ENCODE measurements at regions not wholly inside any gene's neighbourhood (a gene's known extent, or its start where the extent isn't known, plus 50 kb on each side); places are given as distances from the start of the nearest gene placed in this dataset.
"Not testable (repeated sequence)": the region's sequence is repeated elsewhere in the genome, so short reads cannot be mapped to it uniquely, and the experiment has no call there.

DNA sequence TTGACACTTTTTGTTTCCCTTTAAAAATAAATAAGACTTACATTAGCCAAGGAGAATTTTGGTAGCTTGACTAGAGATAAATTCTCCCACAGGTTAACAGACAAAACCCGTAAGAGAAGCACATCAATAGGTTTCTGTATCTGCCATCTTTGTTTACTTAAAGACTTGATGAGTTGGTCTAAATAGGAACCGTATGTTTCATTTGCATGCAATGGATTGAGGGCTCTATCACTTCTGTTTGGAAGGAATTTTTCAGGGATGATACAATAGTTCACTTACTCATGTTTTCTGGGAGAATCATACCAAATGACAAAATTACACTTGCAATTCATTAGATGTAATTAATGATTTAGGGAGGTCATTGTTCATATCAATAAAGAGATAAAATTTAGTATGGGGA lies 631.5 kb upstream of the NR2F2 start:
- peaks cover 1% of the 10 kb centered on the region for H3K9me3 ChIP-seq (ENCODE audit: control insufficient read depth, low read depth, low read length)

DNA sequence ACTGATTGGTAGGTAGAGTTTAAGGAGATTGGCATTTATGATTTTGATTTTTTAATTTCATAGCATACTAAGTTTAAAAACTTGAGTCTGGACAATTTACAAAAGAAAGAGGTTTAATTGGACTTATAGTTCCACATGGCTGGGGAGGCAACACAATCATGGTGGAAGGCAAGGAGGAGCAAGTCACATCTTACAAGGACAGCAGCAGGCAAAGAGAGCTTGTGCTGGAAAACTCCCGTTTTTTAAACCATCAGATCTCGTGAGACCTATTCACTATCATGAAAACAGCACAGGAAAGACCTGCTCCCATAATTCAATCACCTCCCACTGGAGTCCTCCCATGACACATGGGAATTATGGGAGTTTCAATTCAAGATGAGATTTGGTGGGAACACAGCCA lies 630.9 kb upstream of the NR2F2 start:
- no peak for DNase-seq (ENCODE audit: low read depth, low spot score)
- no peak for FAIRE-seq
- dilution Hi-C loops (cut with MboI; ENCODE audit: extremely low pct_ligation_motif_present, low sequenced_read_pairs), result no loop called here

More for the DNA sequence above, 631.5 kb upstream of the NR2F2 start:
- no peaks in the 10 kb centered on the region for H3K4me1 ChIP-seq (ENCODE audit: control insufficient read depth, extremely low read depth, insufficient read depth, low read length)
- H3K27me3 ChIP-seq (ENCODE audit: control insufficient read depth, extremely low read depth, insufficient read depth, low read length), result no peaks in the 10 kb centered on the region
- no peak overlapping the region for H3K4me3 ChIP-seq (ENCODE audit: control insufficient read depth in 2 of 3, extremely low read depth in 1 of 3, insufficient read depth in 2 of 3, low read depth in 1 of 3, low read length in 3 of 3)
- no peak overlapping the region for H3K9ac ChIP-seq (ENCODE audit: control insufficient read depth, extremely low read depth, insufficient read depth, low read length)
- no peak overlapping the region for H2AFZ ChIP-seq (ENCODE audit: control insufficient read depth, low read length)
- H3K27ac ChIP-seq (ENCODE audit: control insufficient read depth, insufficient read depth, low read length), result no peak overlapping the region
- H4K20me1 ChIP-seq (ENCODE audit: control insufficient read depth, extremely low read depth, insufficient read depth, low read length), result no peaks in the 10 kb centered on the region
- no peak for FAIRE-seq
- no peaks in the 10 kb centered on the region for H3K36me3 ChIP-seq (ENCODE audit: control insufficient read depth in 2 of 2, extremely low read depth in 1 of 2, insufficient read depth in 2 of 2, low read length in 2 of 2)
- dilution Hi-C loops (cut with MboI; ENCODE audit: extremely low pct_ligation_motif_present, low sequenced_read_pairs), result no loop called here
- H3K4me2 ChIP-seq (ENCODE audit: control insufficient read depth, extremely low read depth, insufficient read depth, low read depth, low read length), result no peak overlapping the region
- no peaks in the 10 kb centered on the region for H3K79me2 ChIP-seq (ENCODE audit: control insufficient read depth, insufficient read depth, low read length)
- TF ChIP-seq EZH2 (IDR thresholded peaks at IDR 0.05; ENCODE audit: low read length), result no peak
- TF ChIP-seq, protein P1, sequence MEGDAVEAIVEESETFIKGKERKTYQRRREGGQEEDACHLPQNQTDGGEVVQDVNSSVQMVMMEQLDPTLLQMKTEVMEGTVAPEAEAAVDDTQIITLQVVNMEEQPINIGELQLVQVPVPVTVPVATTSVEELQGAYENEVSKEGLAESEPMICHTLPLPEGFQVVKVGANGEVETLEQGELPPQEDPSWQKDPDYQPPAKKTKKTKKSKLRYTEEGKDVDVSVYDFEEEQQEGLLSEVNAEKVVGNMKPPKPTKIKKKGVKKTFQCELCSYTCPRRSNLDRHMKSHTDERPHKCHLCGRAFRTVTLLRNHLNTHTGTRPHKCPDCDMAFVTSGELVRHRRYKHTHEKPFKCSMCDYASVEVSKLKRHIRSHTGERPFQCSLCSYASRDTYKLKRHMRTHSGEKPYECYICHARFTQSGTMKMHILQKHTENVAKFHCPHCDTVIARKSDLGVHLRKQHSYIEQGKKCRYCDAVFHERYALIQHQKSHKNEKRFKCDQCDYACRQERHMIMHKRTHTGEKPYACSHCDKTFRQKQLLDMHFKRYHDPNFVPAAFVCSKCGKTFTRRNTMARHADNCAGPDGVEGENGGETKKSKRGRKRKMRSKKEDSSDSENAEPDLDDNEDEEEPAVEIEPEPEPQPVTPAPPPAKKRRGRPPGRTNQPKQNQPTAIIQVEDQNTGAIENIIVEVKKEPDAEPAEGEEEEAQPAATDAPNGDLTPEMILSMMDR (optimal IDR thresholded peaks at IDR 0.05 in 1 of 3, IDR thresholded peaks at IDR 0.05 in 1 of 3, conservative IDR thresholded peaks at IDR 0.05 in 1 of 3; ENCODE audit: extremely low read depth in 1 of 3, insufficient read depth in 2 of 3, low read length in 3 of 3), result no peak
- DNase-seq (ENCODE audit: low read depth, low spot score), result no peak
- H3K9me1 ChIP-seq (ENCODE audit: control insufficient read depth, extremely low read depth, insufficient read depth, low read length), result no peaks in the 10 kb centered on the region

DNA sequence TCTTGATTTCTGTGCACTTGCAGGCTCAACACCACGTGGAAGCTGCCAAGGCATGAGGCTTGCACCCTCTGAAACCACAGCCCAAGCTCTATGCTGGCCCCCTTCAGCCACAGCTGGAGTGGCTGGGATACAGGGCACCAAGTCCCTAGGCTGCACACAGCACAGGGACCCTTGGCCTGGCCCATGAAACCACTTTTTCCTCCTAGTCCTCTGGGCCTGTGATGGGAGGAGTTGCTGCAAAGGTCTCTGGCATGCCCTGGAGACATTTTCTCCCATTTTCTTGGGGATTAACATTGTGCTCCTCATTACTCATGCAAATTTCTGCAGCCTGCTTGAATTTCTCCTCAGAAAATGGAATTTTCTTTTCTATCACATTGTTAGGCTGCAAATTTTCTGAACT lies 629.8 kb upstream of the NR2F2 start:
- H3K27me3 ChIP-seq (ENCODE audit: control insufficient read depth, extremely low read depth, insufficient read depth, low read length); H3K9me3 ChIP-seq (ENCODE audit: control insufficient read depth, low read depth, low read length); dilution Hi-C loops (cut with MboI; ENCODE audit: extremely low pct_ligation_motif_present, low sequenced_read_pairs); H3K27ac ChIP-seq (ENCODE audit: control insufficient read depth, insufficient read depth, low read length); DNase-seq (ENCODE audit: low read depth, low spot score); H2AFZ ChIP-seq (ENCODE audit: control insufficient read depth, low read length); H3K9ac ChIP-seq (ENCODE audit: control insufficient read depth, extremely low read depth, insufficient read depth, low read length); H4K20me1 ChIP-seq (ENCODE audit: control insufficient read depth, extremely low read depth, insufficient read depth, low read length); H3K9me1 ChIP-seq (ENCODE audit: control insufficient read depth, extremely low read depth, insufficient read depth, low read length); FAIRE-seq; H3K4me1 ChIP-seq (ENCODE audit: control insufficient read depth, extremely low read depth, insufficient read depth, low read length); H3K79me2 ChIP-seq (ENCODE audit: control insufficient read depth, insufficient read depth, low read length); H3K4me3 ChIP-seq (ENCODE audit: control insufficient read depth in 2 of 3, extremely low read depth in 1 of 3, insufficient read depth in 2 of 3, low read depth in 1 of 3, low read length in 3 of 3); H3K4me2 ChIP-seq (ENCODE audit: control insufficient read depth, extremely low read depth, insufficient read depth, low read depth, low read length); H3K36me3 ChIP-seq (ENCODE audit: control insufficient read depth in 2 of 2, extremely low read depth in 1 of 2, insufficient read depth in 2 of 2, low read length in 2 of 2): not testable (repeated sequence)

More for the DNA sequence above, 630.9 kb upstream of the NR2F2 start:
- Histone ChIP-seq H4K20me1 (ENCODE audit: control insufficient read depth, extremely low read depth, insufficient read depth, low read length) (no peaks in the 10 kb centered on the region), H3K4me3 (ENCODE audit: control insufficient read depth in 2 of 3, extremely low read depth in 1 of 3, insufficient read depth in 2 of 3, low read depth in 1 of 3, low read length in 3 of 3) (no peak overlapping the region), H3K4me2 (ENCODE audit: control insufficient read depth, extremely low read depth, insufficient read depth, low read depth, low read length) (no peak overlapping the region), H3K9ac (ENCODE audit: control insufficient read depth, extremely low read depth, insufficient read depth, low read length) (no peak overlapping the region), H2AFZ (ENCODE audit: control insufficient read depth, low read length) (no peak overlapping the region), H3K36me3 (ENCODE audit: control insufficient read depth in 2 of 2, extremely low read depth in 1 of 2, insufficient read depth in 2 of 2, low read length in 2 of 2) (no peaks in the 10 kb centered on the region), H3K27me3 (ENCODE audit: control insufficient read depth, extremely low read depth, insufficient read depth, low read length) (no peaks in the 10 kb centered on the region), H3K9me1 (ENCODE audit: control insufficient read depth, extremely low read depth, insufficient read depth, low read length) (no peaks in the 10 kb centered on the region), H3K27ac (ENCODE audit: control insufficient read depth, insufficient read depth, low read length) (no peak overlapping the region), H3K79me2 (ENCODE audit: control insufficient read depth, insufficient read depth, low read length) (no peaks in the 10 kb centered on the region), H3K9me3 (ENCODE audit: control insufficient read depth, low read depth, low read length) (peaks cover 1% of the 10 kb centered on the region), H3K4me1 (ENCODE audit: control insufficient read depth, extremely low read depth, insufficient read depth, low read length) (no peaks in the 10 kb centered on the region)
- TF ChIP-seq, protein P1 (optimal IDR thresholded peaks at IDR 0.05 in 1 of 3, IDR thresholded peaks at IDR 0.05 in 1 of 3, conservative IDR thresholded peaks at IDR 0.05 in 1 of 3; ENCODE audit: extremely low read depth in 1 of 3, insufficient read depth in 2 of 3, low read length in 3 of 3), result no peak
- no peak for TF ChIP-seq EZH2 (IDR thresholded peaks at IDR 0.05; ENCODE audit: low read length)

Data from keratinocyte (primary cell).